Thyroid gland (tissue), 4 donors: ENCODE measurements at regions not wholly inside any gene's neighbourhood (a gene's known extent, or its start where the extent isn't known, plus 50 kb on each side); places are given as distances from the start of the nearest gene placed in this dataset.

Experiments used
- DNase-seq, 2 donors: peaks; one replicate each; pipeline ENCODE4 v3.0.0-alpha.2; 2019
- H3K27ac ChIP-seq, 3 donors: fragments of 200-600 bp; sonication (generic); 1 replicate in 2 of 3; 2 replicates in 1 of 3; pipeline ENCODE4 v1.5.1; 2016 to 2019; ENCODE audit warnings: mild to moderate bottlenecking in 1 of 3, moderate library complexity in 1 of 3
- H3K27me3 ChIP-seq: fragments of 200-600 bp; sonication (generic); one replicate; pipeline ENCODE4 v1.5.1; 2019
- H3K36me3 ChIP-seq, 2 donors: fragments of 200-600 bp; sonication (generic); one replicate each; pipeline ENCODE4 v1.5.1; 2016 to 2019
- H3K4me1 ChIP-seq, 2 donors: fragments of 200-600 bp; sonication (generic); one replicate each; pipeline ENCODE4 v1.5.1; 2017 to 2019
- H3K4me3 ChIP-seq, 3 donors: fragments of 200-600 bp; sonication (generic); replicated peaks in 1 of 3; 1 replicate in 2 of 3; 2 replicates in 1 of 3; pipeline ENCODE4 v1.5.1; 2016; ENCODE audit warnings: mild to moderate bottlenecking in 1 of 3
- H3K9me3 ChIP-seq: fragments of 200-600 bp; sonication (generic); one replicate; pipeline ENCODE4 v1.5.1; 2017
- POLR2A ChIP-seq, 2 donors: fragments of 450-650 bp; IDR thresholded peaks; one replicate each; pipeline ENCODE4 v1.6.1; 2017; ENCODE audit warnings: antibody characterized with exemption in 2 of 2, mild to moderate bottlenecking in 2 of 2, moderate library complexity in 1 of 2
- WGBS, 2 donors: methylation state at CpG; one replicate each; pipeline ENCODE4 v1.1.5; 2017; 5-methylcytosine and 5-hydroxymethylcytosine counted together
- intact Hi-C: fragments of 100-400 bp; cut with DNase I; formaldehyde crosslinking; loops from one replicate; pipeline ENCODE4 v1.15.1; 2023
- TF ChIP-seq, protein P1 (sequence below), 6 experiments: fragments of 200-600 bp in 3 of 6; fragments of 450-650 bp in 3 of 6; sonication (generic) in 3 of 6; IDR thresholded peaks; one replicate each; pipeline ENCODE4 v1.5.1; 2016 to 2019; ENCODE audit warnings: antibody characterized with exemption in 6 of 6, mild to moderate bottlenecking in 2 of 6, inconsistent platforms in 1 of 6, moderate library complexity in 1 of 6

DNA sequence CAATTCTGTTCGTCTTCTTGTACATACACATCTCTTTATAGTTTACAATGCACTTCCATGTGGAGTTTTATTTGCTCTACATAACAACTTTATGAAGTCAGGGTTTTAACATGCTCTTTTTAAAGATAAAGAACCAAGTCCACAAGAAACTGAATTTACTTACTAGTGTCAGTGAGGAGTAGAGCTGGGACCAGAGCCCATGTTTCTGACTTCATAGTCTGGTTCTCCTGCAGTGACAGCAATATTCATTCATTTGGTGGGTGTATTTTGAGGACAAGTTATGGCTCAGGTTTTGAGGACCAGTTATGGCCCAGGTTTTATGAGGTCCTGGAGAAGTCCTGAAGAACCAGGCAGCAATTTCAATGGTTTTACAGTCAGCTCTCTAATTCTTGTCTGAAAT, 481.9 kb upstream of the TNC start:
- Histone ChIP-seq H3K9me3 (no peaks in the 10 kb centered on the region), H3K27ac (no peak overlapping the region), H3K4me3 (no peak overlapping the region), H3K27me3 (no peaks in the 10 kb centered on the region), H3K4me1 (no peaks in the 10 kb centered on the region), H3K36me3 (no peaks in the 10 kb centered on the region)
- 44 to 50% methylated on average over 1 of the region's 1 CpG for WGBS, 2 donors
- no peak for DNase-seq
- intact Hi-C loops = loop anchor here (10.0 kb wide), 3 partner anchors 515 to 1055 kb away; no protein-coding TSS in a partner anchor
- no peak for TF ChIP-seq POLR2A (IDR thresholded peaks at IDR 0.05)
- TF ChIP-seq, protein P1, sequence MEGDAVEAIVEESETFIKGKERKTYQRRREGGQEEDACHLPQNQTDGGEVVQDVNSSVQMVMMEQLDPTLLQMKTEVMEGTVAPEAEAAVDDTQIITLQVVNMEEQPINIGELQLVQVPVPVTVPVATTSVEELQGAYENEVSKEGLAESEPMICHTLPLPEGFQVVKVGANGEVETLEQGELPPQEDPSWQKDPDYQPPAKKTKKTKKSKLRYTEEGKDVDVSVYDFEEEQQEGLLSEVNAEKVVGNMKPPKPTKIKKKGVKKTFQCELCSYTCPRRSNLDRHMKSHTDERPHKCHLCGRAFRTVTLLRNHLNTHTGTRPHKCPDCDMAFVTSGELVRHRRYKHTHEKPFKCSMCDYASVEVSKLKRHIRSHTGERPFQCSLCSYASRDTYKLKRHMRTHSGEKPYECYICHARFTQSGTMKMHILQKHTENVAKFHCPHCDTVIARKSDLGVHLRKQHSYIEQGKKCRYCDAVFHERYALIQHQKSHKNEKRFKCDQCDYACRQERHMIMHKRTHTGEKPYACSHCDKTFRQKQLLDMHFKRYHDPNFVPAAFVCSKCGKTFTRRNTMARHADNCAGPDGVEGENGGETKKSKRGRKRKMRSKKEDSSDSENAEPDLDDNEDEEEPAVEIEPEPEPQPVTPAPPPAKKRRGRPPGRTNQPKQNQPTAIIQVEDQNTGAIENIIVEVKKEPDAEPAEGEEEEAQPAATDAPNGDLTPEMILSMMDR (IDR thresholded peaks at IDR 0.05) = no peak

DNA sequence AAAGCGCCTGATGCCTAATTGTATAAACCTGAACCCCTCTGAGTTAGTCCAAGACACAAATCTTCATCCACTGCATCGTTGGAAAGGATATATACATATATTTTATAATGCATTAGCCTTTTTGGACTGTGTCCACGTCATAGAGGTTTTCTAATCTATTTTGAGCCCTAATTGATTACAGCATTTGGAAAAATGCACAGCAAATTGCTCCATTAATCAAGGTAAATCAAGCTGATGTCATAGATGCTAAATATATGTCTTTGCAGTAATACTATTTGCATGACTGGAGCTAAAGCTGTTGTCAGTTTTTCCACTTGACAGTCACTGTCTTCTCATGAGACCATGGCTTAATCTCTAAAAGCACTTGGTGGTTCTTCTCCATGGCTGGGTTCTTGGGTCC, 483.5 kb upstream of the TNC start:
- Histone ChIP-seq H3K36me3 (no peaks in the 10 kb centered on the region), H3K4me3 (no peak overlapping the region), H3K27ac (no peak overlapping the region), H3K9me3 (no peaks in the 10 kb centered on the region), H3K4me1 (no peaks in the 10 kb centered on the region), H3K27me3 (no peaks in the 10 kb centered on the region)
- no peak for DNase-seq
- WGBS, 2 donors = 79 to 81% methylated on average over 3 of the region's 3 CpGs
- TF ChIP-seq, protein P1 (IDR thresholded peaks at IDR 0.05) = no peak
- no peak for TF ChIP-seq POLR2A (IDR thresholded peaks at IDR 0.05)
- intact Hi-C loops = no loop called here

DNA sequence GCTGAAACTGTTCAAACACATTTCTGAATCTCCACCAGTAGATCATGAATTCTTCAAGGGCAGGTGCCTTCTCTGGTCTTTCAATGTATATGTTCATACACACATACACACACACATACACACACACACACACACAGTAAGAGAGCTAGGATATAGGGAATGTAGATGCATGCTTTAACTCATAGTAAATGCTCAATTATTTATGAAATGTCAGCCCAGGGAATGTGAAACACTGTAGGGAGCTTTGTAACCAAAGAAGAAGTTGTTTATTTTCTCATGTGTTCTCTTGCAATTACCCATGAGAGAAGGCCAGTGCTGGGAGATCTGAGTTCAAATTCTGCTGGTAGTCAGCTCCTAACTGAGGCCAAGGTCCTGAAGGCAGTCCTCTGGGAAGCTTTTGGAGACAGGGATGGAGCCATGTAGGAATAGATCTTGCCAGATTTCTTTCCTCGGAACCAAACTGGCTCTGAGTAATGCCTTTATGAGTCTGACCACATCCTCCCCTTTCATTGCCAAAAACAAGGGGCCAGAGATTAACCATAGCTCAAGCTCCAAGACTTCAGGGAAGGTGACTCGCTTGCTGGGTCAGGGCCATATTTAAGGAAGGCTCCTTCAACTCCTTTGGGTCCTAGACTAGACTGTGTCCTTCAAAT, 487.0 kb upstream of the TNC start:
- intact Hi-C loops = no loop called here
- Histone ChIP-seq H3K4me3 (no peak overlapping the region), H3K9me3 (no peaks in the 10 kb centered on the region), H3K36me3 (no peaks in the 10 kb centered on the region), H3K27ac (no peak overlapping the region), H3K4me1 (no peaks in the 10 kb centered on the region), H3K27me3 (no peaks in the 10 kb centered on the region)
- WGBS, 2 donors = 64 to 77% methylated on average over 2 of the region's 2 CpGs
- TF ChIP-seq POLR2A (IDR thresholded peaks at IDR 0.05) = no peak
- TF ChIP-seq, protein P1 (IDR thresholded peaks at IDR 0.05) = no peak
- no peak for DNase-seq

DNA sequence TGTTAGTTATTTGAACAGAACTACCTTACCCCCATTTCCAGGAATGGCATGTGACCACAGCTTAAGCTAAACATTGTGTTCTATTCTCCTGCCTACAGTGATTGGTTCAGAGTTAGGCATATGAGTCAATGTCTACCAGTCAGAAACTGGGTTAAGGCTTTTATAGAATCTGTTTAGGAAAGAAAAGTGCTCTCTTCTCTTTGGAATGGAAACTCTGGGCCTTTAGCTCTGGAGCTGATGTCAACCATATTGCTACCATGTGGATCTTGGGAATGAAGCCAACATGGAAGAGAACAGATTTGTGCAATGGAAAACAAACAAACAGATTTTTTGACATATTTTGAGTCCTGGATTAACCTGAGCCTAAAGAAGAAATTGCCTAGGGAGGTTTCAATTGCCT, 488.9 kb upstream of the TNC start:
- intact Hi-C loops = no loop called here
- H3K27me3 ChIP-seq = no peaks in the 10 kb centered on the region
- no peak overlapping the region for H3K27ac ChIP-seq
- no peak overlapping the region for H3K4me3 ChIP-seq
- TF ChIP-seq, protein P1 (IDR thresholded peaks at IDR 0.05) = no peak
- no peak for TF ChIP-seq POLR2A (IDR thresholded peaks at IDR 0.05)
- DNase-seq = no peak
- no peaks in the 10 kb centered on the region for H3K9me3 ChIP-seq
- no peaks in the 10 kb centered on the region for H3K4me1 ChIP-seq
- no peaks in the 10 kb centered on the region for H3K36me3 ChIP-seq

DNA sequence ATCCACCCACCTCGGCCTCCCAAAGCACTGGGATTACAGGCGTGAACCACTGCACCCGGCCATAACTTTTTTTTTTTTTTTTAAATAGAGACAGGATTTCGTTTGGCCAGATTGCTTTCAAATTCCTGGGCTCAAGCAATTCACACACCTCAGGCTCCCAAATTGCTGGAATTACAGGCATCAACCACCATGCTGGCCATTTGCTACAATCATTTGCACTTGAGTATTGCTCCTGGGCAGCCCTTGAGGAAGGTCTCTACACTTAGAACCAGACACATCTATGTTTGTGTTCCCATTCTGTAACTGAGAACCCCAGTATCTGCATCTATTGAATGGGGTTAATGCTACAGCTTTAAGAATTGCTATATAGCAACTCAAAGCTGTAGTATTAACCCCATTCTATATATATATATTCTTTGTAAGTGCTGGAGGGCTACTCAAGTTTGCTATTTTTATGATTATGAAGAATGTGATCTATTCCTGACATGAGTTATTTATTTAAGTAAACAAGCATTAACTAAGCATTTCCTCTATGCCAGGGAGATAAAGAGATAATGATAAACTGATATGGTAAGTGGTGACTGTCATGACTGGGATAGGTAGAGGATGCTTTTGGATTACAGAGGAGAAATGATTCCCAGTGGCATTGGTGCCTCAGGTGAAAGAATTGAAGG, 496.5 kb upstream of the TNC start:
- H3K36me3 ChIP-seq = no peaks in the 10 kb centered on the region
- TF ChIP-seq, protein P1 (IDR thresholded peaks at IDR 0.05) = no peak
- TF ChIP-seq POLR2A (IDR thresholded peaks at IDR 0.05) = no peak
- H3K27me3 ChIP-seq = no peaks in the 10 kb centered on the region
- no peaks in the 10 kb centered on the region for H3K9me3 ChIP-seq
- no peak overlapping the region for H3K27ac ChIP-seq
- no peak for DNase-seq
- intact Hi-C loops = no loop called here
- no peaks in the 10 kb centered on the region for H3K4me1 ChIP-seq
- H3K4me3 ChIP-seq = no peak overlapping the region
- 76 to 90% methylated on average over 4 of the region's 4 CpGs for WGBS, 2 donors
